ENCODE measurements at regions not wholly inside any gene's neighbourhood (a gene's known extent, or its start where the extent isn't known, plus 50 kb on each side); places are given as distances from the start of the nearest gene placed in this dataset.

DNA sequence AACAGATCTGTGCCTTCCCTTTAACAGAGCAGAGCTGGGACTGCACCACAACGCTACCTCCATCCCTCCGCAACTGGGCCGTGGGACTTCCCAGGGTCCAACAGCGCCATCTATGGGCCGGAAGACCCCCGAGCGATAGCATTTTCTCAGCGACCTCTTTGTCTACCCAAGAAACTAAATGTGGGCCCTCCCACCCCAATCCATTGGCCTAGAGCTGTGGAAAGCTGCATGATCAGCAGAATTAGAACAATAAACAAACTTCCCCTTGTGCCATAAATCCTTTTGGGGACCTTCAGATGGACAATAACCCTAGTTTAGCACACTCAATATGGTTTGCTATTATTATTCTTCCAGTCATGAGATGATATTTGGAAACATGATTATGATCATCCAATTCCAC is 74.8 kb upstream of the NTRK3 start:
- Histone ChIP-seq H3K4me2 (no peak overlapping the region), H3K79me2 (ENCODE audit: insufficient read depth) (no peaks in the 10 kb centered on the region), H2AFZ (ENCODE audit: low read depth) (no peak overlapping the region), H3F3A (replicated peaks; ENCODE audit: insufficient read depth) (no peaks in the 10 kb centered on the region), H4K20me1 (ENCODE audit: insufficient read depth) (no peaks in the 10 kb centered on the region), H3K27me3 (ENCODE audit: insufficient read depth) (no peaks in the 10 kb centered on the region), H3K4me1 (ENCODE audit: control insufficient read depth in 1 of 2, insufficient read depth in 2 of 2, low read depth in 1 of 2, low read length in 1 of 2) (no peaks in the 10 kb centered on the region; a peak in 1 of 4 replicates), H3K36me3 (replicated peaks in 1 of 2; ENCODE audit: control insufficient read depth in 1 of 2, insufficient read depth in 2 of 2, low read length in 1 of 2) (no peaks in the 10 kb centered on the region), H3K9me2 (no peaks in the 10 kb centered on the region), H3K27ac (ENCODE audit: low read depth in 2 of 2, low read length in 1 of 2) (no peak overlapping the region), H3K4me3 (ENCODE audit: low read depth in 2 of 2, low read length in 1 of 2) (peak overlapping the region in 1 of 2 experiments; percentile 53; a peak in 1 of 4 replicates), H3K9ac (no peak overlapping the region), H3K9me3 (no peaks in the 10 kb centered on the region)
- POLR2A ChIA-PET = no interaction called here
- peak; percentile 62 for DNase-seq
- CTCF ChIA-PET = interaction anchor here (0.8 to 1.8 kb wide), 6 partner anchors 15 to 119 kb away, joined by 3 to 7 read pairs (median 3); no protein-coding TSS in a partner anchor
- WGBS (ENCODE audit: low lambda C conversion rate) = 66% methylated on average over 8 of the region's 8 CpGs
- TF ChIP-seq RAD21 (IDR thresholded peaks at IDR 0.05; ENCODE audit: low read length) (peak; percentile 29), ELF1 (IDR thresholded peaks at IDR 0.05) (no peak), YY1 (IDR thresholded peaks at IDR 0.05; ENCODE audit: low read depth) (no peak)
- TF ChIP-seq, protein P1, sequence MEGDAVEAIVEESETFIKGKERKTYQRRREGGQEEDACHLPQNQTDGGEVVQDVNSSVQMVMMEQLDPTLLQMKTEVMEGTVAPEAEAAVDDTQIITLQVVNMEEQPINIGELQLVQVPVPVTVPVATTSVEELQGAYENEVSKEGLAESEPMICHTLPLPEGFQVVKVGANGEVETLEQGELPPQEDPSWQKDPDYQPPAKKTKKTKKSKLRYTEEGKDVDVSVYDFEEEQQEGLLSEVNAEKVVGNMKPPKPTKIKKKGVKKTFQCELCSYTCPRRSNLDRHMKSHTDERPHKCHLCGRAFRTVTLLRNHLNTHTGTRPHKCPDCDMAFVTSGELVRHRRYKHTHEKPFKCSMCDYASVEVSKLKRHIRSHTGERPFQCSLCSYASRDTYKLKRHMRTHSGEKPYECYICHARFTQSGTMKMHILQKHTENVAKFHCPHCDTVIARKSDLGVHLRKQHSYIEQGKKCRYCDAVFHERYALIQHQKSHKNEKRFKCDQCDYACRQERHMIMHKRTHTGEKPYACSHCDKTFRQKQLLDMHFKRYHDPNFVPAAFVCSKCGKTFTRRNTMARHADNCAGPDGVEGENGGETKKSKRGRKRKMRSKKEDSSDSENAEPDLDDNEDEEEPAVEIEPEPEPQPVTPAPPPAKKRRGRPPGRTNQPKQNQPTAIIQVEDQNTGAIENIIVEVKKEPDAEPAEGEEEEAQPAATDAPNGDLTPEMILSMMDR (IDR thresholded peaks at IDR 0.05) = peak; percentile 46

DNA sequence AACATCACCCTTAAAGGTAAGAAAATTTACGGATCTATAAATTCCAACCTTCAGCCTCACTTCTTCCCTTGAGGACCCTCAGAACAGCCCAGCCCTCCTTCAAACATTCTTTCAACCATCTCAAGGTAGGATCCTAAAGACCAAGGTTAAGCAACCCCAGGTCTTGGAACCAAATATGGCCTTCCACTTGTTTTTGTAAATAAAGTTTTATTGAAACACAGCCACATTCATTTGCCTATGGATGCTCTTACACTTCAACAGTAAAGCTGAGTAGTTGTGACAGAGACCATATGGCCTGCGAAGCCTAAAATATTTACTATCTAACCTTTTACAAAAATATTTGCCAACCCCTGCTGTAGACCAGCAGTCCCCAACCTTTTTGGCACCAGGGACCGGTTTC is 70.4 kb upstream of the NTRK3 start:
- Histone ChIP-seq H3K4me3 (ENCODE audit: low read depth in 2 of 2, low read length in 1 of 2) (no peak overlapping the region), H3K9me2 (no peaks in the 10 kb centered on the region), H2AFZ (ENCODE audit: low read depth) (no peak overlapping the region), H3K4me2 (no peak overlapping the region), H3F3A (replicated peaks; ENCODE audit: insufficient read depth) (no peaks in the 10 kb centered on the region), H3K27ac (ENCODE audit: low read depth in 2 of 2, low read length in 1 of 2) (no peak overlapping the region), H3K9me3 (no peaks in the 10 kb centered on the region), H3K36me3 (replicated peaks in 1 of 2; ENCODE audit: control insufficient read depth in 1 of 2, insufficient read depth in 2 of 2, low read length in 1 of 2) (no peaks in the 10 kb centered on the region), H3K9ac (no peak overlapping the region), H4K20me1 (ENCODE audit: insufficient read depth) (no peaks in the 10 kb centered on the region), H3K4me1 (ENCODE audit: control insufficient read depth in 1 of 2, insufficient read depth in 2 of 2, low read depth in 1 of 2, low read length in 1 of 2) (no peaks in the 10 kb centered on the region), H3K79me2 (ENCODE audit: insufficient read depth) (no peaks in the 10 kb centered on the region), H3K27me3 (ENCODE audit: insufficient read depth) (no peaks in the 10 kb centered on the region)
- no peak for DNase-seq
- ChIA-PET POLR2A (no interaction called here), CTCF (no interaction called here)
- WGBS (ENCODE audit: low lambda C conversion rate) = 35% methylated on average over 3 of the region's 3 CpGs
- TF ChIP-seq EP300 (IDR thresholded peaks at IDR 0.05; ENCODE audit: borderline replicate concordance in 1 of 2, low read depth in 1 of 2, low read length in 1 of 2) (no peak), NRF1 (IDR thresholded peaks at IDR 0.05; ENCODE audit: low read depth, low read length) (no peak), RCOR1 (IDR thresholded peaks at IDR 0.05; ENCODE audit: low read length) (no peak), GABPA (IDR thresholded peaks at IDR 0.05; ENCODE audit: low read depth) (no peak)
- TF ChIP-seq, protein P2, sequence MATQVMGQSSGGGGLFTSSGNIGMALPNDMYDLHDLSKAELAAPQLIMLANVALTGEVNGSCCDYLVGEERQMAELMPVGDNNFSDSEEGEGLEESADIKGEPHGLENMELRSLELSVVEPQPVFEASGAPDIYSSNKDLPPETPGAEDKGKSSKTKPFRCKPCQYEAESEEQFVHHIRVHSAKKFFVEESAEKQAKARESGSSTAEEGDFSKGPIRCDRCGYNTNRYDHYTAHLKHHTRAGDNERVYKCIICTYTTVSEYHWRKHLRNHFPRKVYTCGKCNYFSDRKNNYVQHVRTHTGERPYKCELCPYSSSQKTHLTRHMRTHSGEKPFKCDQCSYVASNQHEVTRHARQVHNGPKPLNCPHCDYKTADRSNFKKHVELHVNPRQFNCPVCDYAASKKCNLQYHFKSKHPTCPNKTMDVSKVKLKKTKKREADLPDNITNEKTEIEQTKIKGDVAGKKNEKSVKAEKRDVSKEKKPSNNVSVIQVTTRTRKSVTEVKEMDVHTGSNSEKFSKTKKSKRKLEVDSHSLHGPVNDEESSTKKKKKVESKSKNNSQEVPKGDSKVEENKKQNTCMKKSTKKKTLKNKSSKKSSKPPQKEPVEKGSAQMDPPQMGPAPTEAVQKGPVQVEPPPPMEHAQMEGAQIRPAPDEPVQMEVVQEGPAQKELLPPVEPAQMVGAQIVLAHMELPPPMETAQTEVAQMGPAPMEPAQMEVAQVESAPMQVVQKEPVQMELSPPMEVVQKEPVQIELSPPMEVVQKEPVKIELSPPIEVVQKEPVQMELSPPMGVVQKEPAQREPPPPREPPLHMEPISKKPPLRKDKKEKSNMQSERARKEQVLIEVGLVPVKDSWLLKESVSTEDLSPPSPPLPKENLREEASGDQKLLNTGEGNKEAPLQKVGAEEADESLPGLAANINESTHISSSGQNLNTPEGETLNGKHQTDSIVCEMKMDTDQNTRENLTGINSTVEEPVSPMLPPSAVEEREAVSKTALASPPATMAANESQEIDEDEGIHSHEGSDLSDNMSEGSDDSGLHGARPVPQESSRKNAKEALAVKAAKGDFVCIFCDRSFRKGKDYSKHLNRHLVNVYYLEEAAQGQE (IDR thresholded peaks at IDR 0.05; ENCODE audit: low read depth, low read length) = no peak
- TF ChIP-seq, protein P3, sequence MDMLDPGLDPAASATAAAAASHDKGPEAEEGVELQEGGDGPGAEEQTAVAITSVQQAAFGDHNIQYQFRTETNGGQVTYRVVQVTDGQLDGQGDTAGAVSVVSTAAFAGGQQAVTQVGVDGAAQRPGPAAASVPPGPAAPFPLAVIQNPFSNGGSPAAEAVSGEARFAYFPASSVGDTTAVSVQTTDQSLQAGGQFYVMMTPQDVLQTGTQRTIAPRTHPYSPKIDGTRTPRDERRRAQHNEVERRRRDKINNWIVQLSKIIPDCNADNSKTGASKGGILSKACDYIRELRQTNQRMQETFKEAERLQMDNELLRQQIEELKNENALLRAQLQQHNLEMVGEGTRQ (IDR thresholded peaks at IDR 0.05; ENCODE audit: borderline replicate concordance, low read depth, low read length) = no peak
- TF ChIP-seq, protein P4, sequence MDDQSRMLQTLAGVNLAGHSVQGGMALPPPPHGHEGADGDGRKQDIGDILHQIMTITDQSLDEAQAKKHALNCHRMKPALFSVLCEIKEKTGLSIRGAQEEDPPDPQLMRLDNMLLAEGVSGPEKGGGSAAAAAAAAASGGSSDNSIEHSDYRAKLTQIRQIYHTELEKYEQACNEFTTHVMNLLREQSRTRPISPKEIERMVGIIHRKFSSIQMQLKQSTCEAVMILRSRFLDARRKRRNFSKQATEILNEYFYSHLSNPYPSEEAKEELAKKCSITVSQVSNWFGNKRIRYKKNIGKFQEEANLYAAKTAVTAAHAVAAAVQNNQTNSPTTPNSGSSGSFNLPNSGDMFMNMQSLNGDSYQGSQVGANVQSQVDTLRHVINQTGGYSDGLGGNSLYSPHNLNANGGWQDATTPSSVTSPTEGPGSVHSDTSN (IDR thresholded peaks at IDR 0.05) = no peak
- TF ChIP-seq, protein P1 (IDR thresholded peaks at IDR 0.05) = no peak
- TF ChIP-seq, protein P5, sequence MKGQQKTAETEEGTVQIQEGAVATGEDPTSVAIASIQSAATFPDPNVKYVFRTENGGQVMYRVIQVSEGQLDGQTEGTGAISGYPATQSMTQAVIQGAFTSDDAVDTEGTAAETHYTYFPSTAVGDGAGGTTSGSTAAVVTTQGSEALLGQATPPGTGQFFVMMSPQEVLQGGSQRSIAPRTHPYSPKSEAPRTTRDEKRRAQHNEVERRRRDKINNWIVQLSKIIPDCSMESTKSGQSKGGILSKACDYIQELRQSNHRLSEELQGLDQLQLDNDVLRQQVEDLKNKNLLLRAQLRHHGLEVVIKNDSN (IDR thresholded peaks at IDR 0.05; ENCODE audit: borderline replicate concordance, low read depth) = no peak
- TF ChIP-seq, protein P6, sequence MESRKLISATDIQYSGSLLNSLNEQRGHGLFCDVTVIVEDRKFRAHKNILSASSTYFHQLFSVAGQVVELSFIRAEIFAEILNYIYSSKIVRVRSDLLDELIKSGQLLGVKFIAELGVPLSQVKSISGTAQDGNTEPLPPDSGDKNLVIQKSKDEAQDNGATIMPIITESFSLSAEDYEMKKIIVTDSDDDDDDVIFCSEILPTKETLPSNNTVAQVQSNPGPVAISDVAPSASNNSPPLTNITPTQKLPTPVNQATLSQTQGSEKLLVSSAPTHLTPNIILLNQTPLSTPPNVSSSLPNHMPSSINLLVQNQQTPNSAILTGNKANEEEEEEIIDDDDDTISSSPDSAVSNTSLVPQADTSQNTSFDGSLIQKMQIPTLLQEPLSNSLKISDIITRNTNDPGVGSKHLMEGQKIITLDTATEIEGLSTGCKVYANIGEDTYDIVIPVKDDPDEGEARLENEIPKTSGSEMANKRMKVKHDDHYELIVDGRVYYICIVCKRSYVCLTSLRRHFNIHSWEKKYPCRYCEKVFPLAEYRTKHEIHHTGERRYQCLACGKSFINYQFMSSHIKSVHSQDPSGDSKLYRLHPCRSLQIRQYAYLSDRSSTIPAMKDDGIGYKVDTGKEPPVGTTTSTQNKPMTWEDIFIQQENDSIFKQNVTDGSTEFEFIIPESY (IDR thresholded peaks at IDR 0.05; ENCODE audit: borderline replicate concordance, low read depth) = no peak
- TF ChIP-seq, protein P7, sequence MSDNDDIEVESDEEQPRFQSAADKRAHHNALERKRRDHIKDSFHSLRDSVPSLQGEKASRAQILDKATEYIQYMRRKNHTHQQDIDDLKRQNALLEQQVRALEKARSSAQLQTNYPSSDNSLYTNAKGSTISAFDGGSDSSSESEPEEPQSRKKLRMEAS (IDR thresholded peaks at IDR 0.05; ENCODE audit: low read depth) = no peak

Data from SK-N-SH (cell line).